NCI-H1694 (cell line): ENCODE measurements at regions not wholly inside any gene's neighbourhood (a gene's known extent, or its start where the extent isn't known, plus 50 kb on each side); places are given as distances from the start of the nearest gene placed in this dataset.

Experiments used
- DNase-seq: peaks from one replicate; lab custom pipeline; 2025; lab: John Stamatoyannopoulos, UW

GRCh38 chr13:31081316-31081715, 80.4 kb downstream of the HSPH1 start:
- no peak for DNase-seq

GRCh38 chr13:31074756-31075155, 86.9 kb downstream of the HSPH1 start:
- DNase-seq = no peak

DNA sequence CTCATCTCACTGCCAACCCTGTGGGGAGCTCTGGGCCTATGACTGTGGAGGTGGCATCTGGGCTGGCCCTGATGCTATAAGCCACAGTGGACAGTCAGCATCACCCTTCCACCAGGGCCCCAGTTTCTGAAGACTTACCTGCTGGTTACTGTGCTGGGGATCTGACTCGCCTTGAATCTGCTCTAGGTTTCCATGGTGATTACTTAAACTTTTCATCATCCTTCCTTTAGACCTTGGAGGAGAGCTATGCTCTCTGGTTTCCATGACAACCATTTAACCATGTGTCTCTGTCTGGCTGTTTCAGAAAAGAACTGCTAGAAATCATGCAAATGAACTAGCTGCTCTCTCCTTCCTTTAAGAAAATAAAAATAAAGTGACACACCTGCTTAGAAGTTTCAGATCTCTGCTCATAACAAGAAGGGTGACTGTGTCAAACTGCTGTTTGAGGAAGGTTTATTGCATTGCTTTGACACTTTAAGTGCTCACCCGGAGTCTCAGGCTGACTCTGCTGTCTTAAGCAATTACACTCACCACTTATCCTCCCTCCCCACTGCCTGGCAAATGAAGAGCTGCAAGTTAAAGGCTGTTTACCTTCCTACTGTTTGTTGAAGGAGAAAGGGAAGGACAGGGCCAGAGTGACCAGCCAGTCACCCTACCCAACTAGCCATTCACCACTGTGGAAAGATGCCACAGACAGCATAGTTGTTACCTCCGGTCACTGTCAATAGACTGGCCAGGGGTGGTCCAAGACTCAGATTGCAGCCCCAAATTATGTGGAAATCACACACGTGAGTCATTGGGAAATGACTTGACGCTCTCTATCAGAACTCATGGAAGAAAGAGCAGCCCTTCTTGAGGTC, 87.6 kb downstream of the HSPH1 start:
- no peak for DNase-seq

- no peak for DNase-seq
Measured at GRCh38 chr13:31072041-31072440, 89.7 kb downstream of the HSPH1 start.

DNA sequence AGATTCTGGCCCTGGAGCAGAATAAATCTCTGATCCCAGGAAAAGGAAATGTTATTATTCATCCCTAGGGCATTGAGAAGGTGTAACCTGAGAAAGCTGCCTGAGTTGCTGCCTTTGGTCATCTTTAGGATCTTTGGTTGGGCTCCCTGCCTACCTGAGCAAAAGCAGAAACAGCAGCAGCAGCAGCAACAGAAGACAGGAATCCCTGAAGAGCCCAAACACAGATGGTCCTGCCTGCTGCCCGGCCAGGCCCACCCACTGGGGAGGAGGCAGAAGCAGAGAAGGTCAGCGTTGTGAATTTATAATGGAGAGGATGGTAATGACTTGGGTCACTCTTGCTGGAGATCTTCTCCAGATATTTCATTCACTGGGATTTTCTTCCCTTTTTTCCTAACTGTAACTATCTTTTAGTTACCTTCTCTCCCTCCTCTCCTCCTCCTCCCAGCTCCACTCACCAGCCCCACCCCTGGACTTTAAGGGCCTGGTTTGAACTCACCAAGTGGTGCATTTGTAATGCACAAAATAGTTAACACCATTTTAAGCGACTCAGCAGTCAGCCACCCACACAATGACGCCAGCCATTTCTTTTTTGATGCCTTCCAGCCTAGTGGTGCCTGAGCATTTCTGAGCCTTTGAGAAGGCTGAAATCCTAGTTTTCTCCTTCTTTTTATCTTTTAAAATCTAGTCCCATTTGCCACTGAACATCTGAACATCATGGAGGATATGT, 91.7 kb downstream of the HSPH1 start:
- DNase-seq = no peak

DNA sequence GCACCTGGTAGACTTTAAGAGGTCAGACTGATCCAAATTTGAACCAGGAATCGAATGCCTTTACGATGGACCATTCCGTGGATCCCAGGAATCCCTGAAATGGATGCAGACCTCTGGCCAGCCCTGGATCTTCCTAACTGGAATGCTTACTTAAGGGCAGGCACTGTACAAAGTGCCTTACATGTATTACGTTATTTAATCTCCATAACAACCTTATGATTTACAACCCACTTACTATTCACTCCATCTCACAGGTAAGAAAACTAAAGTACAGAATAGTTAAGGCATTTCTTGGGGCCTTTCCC, 93.6 kb downstream of the HSPH1 start:
- no peak for DNase-seq

DNA sequence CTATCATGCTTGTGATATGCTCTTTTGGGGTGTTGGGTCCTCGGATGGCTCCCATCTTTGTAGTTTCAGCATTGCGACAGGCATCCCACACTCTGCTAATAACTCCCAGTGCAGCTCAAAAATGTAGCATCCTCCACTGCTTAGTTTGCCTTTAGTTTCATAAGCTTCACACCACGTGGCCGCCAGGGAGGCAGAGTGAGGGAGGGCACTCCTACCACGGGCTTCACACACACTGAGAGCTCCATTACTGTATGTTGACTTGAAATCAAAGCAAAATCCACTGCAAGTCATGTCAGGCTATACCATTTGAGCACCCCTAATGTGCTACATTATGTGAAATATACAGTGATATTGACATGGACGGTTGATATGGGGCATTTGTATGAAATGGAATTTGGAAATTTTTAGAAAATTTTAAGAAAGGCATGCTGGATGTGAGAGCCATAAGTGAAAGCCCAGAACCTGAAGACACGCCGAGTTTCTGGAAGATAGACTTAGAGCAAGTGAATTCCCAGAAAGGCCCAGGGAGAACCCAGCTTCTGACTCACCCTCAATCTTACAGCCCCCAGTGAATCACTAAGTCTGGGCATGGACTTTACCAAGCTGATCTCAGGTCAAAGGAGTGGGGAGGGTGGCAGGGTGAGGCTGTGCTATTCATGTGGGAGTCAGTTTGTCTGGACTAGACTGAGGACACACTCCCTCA, 94.1 kb downstream of the HSPH1 start:
- DNase-seq = no peak

DNA sequence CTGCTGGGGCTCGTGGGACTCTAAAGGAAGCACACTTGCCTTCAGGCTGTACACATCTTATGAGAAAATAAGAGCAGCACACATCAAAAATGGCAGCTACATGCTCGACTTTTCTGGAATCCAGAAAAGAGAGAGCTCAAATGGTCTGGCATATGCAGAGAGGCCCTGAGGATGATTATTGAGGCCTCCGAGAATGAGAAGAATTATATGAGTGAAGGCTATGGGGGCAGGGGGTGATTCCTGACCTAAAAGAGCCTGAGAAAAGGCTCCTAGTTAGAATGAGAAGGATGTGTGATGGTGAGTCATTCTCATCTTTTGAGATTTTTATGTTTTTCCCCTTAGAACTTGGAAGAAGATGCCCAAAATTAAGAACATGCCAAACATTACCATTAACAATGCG, 97.1 kb downstream of the HSPH1 start:
- DNase-seq = no peak

- no peak for DNase-seq
Measured at GRCh38 chr13:31063772-31064171, 97.9 kb downstream of the HSPH1 start.

DNA sequence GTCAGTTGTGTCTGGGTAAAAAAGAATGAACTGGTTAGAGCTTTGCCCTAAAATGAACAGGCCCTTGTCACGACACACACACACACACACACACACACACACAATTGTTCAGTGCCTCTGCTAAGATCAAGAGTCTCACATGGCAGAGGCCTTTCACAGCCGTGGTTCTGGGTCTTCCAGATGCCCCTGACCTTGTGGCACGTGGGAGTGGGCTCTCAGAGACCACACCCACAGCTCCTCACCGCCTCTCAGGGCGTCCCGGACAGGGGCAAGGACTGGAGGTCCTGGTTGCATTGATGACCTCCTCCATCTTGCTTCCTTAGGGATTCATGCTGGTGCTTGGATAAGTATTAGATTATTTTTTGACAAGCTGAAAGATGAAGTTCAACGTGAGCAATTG, 101.0 kb downstream of the HSPH1 start:
- DNase-seq = no peak

GRCh38 chr13:31060220-31060619, 101.5 kb downstream of the HSPH1 start:
- DNase-seq = no peak

- DNase-seq = no peak
Measured at GRCh38 chr13:31057403-31058033, 104.2 kb downstream of the HSPH1 start.

GRCh38 chr13:31056644-31057271, 104.9 kb downstream of the HSPH1 start:
- DNase-seq = no peak

DNA sequence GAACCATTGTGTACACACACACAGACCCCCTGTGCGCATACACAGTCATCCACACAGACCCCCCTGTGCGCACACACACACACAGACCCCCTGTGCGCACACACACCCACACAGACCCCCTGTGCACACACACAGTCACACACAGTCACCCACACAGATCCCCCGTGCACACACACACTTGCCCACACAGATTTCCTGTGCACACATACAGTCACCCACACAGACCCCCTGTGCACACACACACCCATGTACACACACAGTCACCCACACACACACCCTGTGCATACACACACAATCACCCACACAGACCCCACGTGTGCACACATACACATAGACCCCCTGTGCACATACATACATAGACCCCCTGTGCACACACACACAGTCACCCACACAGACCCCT, 106.1 kb downstream of the HSPH1 start:
- DNase-seq = no peak

- DNase-seq = no peak
Measured at GRCh38 chr13:31054632-31055031, 107.1 kb downstream of the HSPH1 start.

DNA sequence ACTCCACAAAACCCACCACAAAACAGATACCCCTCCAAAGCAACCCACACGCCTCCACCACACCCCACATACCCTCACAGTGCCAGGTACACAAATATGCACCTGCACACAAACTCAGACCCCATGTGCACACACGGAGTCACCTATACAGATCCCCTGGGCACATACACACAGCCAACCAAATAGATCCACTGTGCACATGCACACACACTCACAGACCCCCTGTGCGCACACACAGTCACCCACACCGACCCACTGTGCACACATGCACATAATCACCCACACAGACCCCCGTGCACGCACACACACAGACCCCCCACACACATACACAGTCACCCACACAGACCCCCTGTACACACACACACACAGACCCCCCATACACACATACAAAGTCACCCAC, 107.8 kb downstream of the HSPH1 start:
- DNase-seq = no peak

GRCh38 chr13:31053091-31053490, 108.6 kb downstream of the HSPH1 start:
- DNase-seq = no peak

DNA sequence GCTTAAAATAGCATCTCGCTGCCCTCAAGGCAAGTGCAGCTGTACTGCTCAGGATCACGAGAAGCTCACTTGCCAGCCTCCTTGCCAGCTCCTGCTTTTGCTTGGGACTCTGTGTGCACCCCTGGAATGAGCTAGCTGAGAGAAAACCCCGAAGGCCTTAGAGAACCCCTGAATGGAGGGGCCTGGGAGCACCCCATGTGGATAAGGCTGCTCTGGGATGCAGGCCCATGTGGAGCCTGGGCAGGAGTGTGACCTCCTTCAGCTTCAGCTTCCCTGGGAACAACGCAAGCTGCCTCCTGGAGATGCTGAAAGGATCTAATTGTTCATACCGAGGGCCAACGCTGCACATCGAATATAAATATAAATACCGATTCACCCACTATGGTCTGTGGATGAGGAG, 109.2 kb downstream of the HSPH1 start:
- DNase-seq = no peak

GRCh38 chr13:31051999-31052398, 109.7 kb downstream of the HSPH1 start:
- no peak for DNase-seq

DNA sequence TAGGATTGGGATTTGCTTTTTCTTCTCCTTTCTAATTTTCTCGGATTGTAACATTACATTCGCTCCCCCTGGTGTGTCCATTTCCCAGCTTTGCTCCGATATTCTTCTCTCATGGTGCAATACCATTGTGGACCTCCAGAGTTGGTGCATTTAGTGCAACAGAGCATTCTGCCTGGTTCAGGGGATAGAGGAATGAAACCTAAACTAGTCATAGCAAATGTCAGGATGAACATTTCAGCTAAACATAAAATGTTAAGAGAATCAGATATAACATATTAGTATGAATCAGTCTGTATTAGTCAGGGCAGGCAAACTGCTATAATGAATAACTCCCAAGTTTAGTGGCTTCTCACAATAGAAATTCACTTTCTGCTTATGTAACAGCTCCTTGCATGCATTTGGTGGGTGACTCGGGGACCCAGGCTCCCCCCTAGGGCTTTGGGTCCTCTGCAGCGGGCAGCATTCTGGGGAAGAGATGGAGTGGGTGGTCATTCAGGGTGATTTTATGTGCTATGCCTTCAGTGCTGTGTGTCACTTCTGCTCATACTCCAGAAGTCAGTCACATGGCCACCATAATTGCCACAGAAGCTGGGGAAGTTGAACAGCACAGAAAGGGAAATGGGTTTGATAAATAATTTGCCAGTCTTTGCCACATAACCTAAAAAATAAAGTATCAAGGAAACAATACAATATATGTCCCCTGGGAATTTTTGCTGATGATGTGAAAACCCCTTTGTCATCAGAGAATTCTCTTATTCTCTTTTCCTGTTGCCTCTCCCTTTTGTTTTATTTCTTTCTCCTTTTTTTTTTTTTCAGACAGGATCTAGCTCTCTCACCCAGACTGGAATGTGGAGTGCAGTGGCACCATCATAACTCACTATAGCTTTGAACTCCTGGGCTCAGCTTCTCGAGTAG, 111.0 kb downstream of the HSPH1 start:
- no peak for DNase-seq

- no peak for DNase-seq
Measured at GRCh38 chr13:31049833-31050232, 111.9 kb downstream of the HSPH1 start.
